GM12875 (cell line): ENCODE measurements at regions not wholly inside any gene's neighbourhood (a gene's known extent, or its start where the extent isn't known, plus 50 kb on each side); places are given as distances from the start of the nearest gene placed in this dataset.

ENCODE experiments used
- H3K4me3 ChIP-seq: one replicate; pipeline ENCODE4 v1.5.1; 2011; ENCODE audit warnings: low read depth, low read length, control low read depth
- TF ChIP-seq, protein P1 (sequence below): IDR thresholded peaks from 2 replicates; pipeline ENCODE4 v1.5.1; 2011; ENCODE audit warnings: low read depth, mild to moderate bottlenecking, control low read depth, inconsistent platforms, low read length, moderate library complexity, borderline replicate concordance; ENCODE audit not compliant: insufficient read depth

GRCh38 chr6:104486035-104486434 is 373.7 kb downstream of the HACE1 start:
- no peak overlapping the region for H3K4me3 ChIP-seq
- TF ChIP-seq, protein P1, sequence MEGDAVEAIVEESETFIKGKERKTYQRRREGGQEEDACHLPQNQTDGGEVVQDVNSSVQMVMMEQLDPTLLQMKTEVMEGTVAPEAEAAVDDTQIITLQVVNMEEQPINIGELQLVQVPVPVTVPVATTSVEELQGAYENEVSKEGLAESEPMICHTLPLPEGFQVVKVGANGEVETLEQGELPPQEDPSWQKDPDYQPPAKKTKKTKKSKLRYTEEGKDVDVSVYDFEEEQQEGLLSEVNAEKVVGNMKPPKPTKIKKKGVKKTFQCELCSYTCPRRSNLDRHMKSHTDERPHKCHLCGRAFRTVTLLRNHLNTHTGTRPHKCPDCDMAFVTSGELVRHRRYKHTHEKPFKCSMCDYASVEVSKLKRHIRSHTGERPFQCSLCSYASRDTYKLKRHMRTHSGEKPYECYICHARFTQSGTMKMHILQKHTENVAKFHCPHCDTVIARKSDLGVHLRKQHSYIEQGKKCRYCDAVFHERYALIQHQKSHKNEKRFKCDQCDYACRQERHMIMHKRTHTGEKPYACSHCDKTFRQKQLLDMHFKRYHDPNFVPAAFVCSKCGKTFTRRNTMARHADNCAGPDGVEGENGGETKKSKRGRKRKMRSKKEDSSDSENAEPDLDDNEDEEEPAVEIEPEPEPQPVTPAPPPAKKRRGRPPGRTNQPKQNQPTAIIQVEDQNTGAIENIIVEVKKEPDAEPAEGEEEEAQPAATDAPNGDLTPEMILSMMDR, result no peak

- H3K4me3 ChIP-seq, result no peak overlapping the region
- TF ChIP-seq, protein P1, result no peak
Measured at GRCh38 chr6:104484626-104485025, 375.1 kb downstream of the HACE1 start.

DNA sequence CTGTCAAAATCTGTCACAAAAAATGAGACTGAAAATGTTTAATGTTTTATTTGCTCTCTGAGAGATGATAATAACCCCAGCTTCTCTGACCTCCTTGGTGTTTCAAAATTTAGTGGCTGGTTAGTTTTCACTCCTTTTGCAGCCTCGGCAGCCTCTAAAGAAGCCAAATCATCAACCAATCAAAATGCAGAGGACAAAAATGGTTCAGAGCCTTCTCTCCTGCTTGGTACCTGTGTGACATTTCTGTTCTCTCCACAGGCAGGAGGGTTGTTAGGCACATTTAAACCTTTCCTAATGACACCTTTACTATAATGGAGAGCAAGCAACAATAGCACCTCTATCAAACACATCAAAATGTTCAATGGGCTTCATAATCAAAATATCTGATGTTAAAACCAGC is 375.5 kb downstream of the HACE1 start:
- no peak overlapping the region for H3K4me3 ChIP-seq
- TF ChIP-seq, protein P1, result no peak

DNA sequence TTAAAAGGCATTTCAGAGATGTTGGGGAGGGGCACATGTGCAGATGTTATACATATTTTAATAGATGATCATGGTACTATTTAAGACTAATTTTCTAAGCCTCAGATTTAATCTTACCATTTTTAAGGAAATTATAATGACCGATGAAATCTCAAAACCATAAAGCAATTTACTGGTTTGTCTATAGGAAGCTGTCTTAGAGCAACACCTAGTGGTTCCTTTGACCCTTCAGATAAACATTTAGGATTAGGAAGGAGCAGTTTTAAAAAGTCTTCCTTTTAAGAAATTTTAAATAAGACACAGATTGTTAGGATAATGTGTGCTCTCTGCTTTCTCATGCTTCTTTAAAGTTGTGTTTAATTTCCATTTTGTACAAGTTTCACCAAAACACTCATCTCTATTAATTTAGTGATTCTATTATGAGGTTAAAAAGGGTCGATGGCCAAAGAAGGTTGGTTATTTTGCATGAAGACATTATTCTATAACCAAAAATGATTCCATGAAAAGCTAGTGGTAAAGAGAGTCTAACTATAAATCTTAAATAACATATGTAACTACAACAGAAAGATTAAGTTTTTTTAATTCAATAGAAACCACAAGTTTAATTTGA is 376.4 kb downstream of the HACE1 start:
- no peak overlapping the region for H3K4me3 ChIP-seq
- TF ChIP-seq, protein P1, result 0 out of 2 replicates have a peak, but pooled peaks have one; percentile 4

GRCh38 chr6:104477569-104477968 is 382.1 kb downstream of the HACE1 start:
- TF ChIP-seq, protein P1, result no peak
- no peak overlapping the region for H3K4me3 ChIP-seq

GRCh38 chr6:104473021-104473429 is 386.7 kb downstream of the HACE1 start:
- TF ChIP-seq, protein P1, result no peak
- H3K4me3 ChIP-seq, result no peak overlapping the region
